Right hindlimb (tissue), 1 donor: ENCODE measurements at regions not wholly inside any gene's neighbourhood (a gene's known extent, or its start where the extent isn't known, plus 50 kb on each side); places are given as distances from the start of the nearest gene placed in this dataset.
"Not testable (repeated sequence)": the region's sequence is repeated elsewhere in the genome, so short reads cannot be mapped to it uniquely, and the experiment has no call there.

Experiments
- DNase-seq: peaks from one replicate; pipeline ENCODE4 v3.0.0-alpha.2; 2018

DNA sequence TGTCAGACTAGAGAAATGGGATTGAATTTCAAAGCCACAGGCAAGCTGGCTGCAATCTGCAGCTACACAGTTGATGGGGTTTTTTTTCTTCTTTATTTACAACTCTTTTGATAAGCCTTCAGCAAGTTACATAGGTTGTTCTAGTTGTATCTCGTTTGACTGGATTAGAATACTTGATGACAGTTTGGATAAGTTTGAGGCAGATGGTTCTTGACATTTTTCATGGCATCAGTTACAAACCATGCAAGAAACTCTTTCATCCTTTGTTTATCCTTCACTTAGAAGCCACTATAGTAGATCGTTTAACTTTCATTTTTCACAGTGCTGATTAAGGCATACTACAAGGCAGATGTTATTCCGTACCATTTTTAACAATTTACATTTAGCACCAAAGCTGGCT is 238.9 kb downstream of the TOX3 start:
- DNase-seq = no peak

DNA sequence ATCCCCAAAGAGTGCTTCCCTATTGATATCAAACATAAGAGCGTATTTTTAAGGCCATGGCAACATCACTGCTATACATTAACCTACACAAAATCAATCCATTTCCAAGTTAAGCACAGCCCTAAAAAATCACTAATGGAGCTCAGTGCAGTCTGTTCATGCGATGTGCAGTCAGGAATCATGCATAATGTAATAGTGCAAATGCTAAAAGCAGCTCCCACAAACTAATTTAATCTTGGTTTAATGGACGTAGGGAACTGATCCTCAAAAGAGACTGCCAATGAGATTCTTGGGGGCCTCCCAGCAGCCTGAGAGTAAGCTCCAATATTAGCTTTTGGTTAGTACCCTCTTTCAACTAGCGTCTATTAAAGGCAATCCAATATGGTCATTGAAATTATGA is 245.9 kb downstream of the TOX3 start:
- DNase-seq = no peak

DNA sequence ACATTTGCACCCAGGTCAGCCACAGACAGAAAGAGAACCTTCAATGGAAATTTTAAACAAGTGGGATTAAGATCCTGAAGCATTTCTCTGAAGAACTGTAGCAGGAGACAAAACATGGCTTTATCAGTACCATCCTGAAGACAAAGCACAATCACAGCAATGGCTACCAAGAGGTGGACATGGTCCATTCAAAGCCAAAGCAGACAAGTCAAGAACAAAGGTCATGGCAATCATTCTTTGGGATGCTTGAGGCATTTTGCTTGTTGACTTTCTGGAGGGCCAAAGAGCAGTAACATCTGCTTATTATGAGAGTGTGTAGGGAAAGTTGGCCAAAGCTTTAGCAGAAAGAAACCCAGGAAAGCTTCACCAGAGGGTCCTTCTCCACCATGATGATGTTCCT is 248.2 kb downstream of the TOX3 start:
- no peak for DNase-seq

DNA sequence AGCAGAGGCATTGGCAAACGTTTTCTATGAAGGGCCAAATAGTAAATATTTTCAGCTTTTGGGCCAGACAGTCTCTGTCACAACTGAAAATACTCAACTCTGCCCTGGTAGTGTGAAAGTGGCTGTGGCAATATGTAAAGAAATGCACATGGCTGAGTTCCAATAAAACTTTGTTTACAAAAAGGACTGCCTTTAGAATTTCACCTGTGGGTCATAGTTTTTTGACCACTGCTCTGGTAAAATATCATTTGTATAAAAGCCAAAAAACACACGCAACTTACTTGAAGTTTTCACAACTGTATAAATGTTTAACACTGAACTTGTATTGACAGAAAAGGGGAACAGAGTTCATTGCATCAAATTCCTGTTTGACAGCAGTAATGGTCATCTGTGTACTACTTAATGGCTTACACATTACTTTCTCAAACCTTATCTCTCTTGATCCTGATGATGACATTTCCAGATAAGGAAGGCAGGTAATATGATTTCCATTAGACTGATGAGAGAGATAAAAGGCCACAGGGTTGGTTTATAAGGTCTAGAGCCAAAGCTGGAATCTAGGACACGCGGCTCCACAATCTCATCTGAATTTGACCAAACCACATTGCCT is 250.1 kb downstream of the TOX3 start:
- DNase-seq = not testable (repeated sequence)

DNA sequence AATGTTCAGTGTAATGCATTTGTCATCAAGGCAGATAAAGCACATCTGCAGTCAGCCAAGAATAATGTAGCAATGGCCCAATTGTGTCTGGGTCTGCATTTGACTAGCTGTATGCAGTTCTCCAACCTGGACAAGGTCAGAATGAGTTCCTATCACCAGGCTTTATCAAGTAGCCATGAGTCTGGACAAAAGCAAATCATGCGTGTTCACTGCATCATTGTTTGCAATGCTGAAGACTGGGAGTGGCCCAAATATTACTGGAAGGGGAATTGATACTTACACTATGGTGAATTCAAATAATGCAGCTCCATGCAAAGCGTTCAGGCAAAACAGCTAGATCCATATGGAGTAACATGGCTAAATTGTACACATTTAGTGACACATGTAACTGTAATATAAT is 250.9 kb downstream of the TOX3 start:
- DNase-seq = no peak

DNA sequence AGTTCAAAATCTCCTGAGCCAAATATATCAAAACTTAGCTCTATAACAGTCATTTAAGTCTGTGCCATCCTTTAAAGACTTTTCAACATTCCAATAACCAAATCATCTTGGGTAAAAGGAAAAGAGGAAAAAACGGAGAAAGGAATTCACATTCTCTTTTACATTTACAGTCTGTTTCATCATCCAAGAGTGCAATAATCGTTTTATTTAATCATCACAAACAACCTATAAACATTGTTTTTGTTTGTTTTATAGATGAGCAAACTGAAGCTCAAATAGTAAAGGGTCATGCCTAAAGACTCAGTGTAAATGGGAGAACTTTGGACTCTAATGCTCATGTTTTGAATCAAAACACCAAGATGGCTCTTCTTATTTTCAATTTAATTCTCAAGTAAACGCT is 252.3 kb downstream of the TOX3 start:
- no peak for DNase-seq

DNA sequence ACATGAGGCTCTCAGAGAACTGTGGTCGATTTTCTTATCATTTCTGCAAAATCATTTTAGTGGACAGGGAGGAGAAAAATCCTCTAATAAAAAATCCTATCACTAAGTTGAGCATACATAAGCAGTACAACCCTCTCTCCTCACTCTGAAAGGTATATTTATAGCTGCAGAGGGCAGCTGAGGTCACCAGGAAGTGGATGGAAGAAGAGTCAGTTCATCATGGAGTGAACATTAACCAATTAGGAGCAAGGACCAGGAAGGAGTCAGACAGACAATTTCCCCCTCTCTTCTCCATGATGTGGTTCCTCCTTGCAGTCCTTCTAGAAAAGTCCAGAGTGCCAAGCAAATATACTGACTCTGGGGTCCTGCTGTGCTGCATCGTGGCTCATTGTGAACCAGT is 253.7 kb downstream of the TOX3 start:
- no peak for DNase-seq

DNA sequence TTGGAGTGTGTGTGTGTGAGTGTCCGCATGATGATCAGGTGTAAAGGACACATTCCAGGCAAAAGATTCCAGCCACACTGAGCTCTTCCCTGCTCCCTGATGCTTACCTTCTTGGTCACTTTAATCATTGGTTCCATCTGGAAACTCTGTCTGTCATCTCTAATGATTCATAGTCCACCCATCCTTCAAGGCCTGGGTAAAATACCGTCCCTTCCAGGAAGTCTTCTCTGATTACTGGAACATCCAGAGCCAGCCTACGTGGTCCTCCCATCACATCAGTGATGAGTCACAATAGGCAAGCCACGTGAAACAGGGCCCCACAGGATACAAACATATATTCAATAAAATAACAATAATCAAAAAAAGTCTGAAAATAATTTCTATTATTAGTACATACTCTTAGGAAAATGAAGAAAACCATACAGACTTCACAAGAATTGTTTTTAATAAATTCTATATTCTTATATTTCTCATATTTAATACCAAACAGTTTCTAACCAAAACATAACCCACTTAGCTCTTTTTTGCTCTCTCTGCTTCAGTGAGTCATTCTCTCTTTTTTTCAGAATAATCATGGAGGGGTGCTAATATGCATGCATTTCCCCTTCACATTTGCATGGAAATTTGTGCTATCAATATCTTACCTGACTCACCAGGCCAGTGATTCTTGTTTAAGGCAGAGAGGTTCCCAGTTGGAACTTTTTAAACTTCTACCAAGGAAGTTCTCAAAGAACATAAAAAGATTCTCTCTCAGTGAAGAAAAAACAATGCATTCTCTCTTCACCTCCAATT is 263.2 kb downstream of the TOX3 start:
- DNase-seq = no peak

DNA sequence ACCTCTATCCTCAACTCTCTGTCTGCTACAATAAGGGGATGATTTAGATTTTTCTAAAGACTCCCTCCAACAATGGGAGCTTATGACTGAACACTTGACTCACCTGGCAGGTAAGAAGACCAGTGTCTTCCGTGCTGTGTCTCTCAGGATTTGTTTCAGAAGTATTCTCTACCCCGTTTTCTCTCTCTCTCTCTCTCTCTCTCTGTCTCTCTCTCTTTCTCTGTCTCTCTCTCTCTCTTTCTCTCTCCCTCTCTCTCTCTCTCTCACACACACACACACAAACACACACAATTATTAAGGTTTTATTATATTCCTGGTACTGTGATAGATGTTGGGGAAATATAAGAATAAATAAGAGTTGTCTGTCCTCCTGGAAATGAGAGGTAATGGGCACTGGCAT is 263.9 kb downstream of the TOX3 start:
- DNase-seq = no peak

DNA sequence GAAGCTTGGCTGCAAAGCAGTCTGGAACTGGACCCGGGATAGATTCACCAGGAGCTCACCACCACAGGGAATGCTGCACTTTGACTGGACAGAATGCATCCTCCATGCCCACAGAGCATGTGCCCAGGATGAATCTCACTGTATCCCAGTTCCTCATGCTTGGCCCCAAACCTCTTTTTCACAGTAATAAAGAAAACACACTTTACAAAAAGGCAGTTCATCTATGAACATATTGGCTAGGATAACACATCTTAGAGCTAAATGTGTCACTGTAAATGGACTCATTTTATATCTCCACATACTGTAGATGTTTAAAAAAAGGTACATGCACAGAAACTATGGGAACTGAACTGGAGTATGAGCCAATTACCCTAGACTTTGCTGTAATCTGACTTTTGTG is 266.9 kb downstream of the TOX3 start:
- no peak for DNase-seq

DNA sequence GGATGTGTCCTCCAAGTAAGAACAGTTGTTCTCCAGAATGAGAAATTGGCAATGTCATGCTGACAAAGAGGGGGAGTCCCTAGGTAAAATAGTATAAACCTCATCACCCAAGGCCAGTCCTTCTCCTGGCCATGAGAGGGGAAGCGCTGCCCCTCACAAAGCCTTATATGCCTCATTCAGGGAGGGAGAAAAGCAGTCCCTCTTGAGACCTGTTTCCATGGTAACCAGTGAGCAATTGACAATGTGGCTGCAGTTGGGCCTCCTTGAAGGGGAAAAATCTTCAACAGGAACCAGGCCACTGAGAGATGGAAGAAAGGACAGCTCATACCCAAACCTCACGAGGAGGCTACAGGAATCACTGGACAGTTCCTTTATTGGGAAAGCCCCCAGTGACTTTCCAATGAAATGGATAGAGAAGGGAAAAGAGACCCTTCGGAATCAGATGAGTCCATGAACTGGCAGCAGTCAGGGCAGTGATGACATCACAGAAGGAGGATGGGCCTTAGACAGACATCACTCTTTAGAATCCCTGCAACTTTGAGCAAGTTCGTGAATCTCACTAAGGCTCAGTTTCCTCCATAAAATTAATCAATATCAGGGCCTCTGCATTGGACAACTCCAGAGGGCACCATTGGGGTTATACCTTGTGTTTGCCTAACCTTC is 275.7 kb downstream of the TOX3 start:
- no peak for DNase-seq

DNA sequence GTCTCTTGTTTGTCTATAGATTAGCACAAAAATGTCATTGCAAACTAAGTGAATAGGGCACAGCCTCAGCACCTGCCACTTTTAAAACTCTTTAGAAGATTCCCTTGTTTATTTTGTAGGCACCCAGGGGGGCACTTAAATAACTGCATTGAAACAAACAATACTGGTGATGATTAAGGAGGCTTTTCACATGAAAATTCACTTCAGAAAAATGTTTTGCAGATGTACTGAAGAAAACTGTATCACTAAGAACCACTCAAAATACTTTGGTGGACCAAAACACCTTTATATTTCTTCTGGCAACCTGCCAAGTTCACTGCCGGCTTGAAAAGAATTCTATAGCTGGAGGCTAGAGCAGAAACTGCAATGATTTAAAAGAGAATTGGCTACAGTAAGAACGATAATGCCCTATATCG is 281.5 kb downstream of the TOX3 start:
- DNase-seq = no peak

DNA sequence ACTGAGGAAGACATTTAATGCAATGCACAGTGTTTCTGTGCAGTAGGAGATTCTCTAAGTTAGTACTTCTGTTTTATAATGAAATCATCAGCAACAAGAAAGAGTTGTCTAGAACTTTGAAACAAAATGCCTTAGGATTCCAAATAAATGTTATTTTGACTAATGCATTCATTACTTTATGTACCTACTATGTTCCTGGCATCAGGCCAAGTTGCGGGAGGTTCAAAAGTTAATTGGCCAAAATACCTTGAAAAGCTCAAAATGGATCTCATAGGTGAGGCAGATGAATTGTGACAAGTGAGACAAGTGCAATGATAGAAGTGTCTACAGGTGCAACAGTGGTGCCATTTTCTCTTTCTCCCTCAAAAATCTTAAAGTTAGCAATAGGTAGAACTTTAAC is 289.4 kb downstream of the TOX3 start:
- no peak for DNase-seq

DNA sequence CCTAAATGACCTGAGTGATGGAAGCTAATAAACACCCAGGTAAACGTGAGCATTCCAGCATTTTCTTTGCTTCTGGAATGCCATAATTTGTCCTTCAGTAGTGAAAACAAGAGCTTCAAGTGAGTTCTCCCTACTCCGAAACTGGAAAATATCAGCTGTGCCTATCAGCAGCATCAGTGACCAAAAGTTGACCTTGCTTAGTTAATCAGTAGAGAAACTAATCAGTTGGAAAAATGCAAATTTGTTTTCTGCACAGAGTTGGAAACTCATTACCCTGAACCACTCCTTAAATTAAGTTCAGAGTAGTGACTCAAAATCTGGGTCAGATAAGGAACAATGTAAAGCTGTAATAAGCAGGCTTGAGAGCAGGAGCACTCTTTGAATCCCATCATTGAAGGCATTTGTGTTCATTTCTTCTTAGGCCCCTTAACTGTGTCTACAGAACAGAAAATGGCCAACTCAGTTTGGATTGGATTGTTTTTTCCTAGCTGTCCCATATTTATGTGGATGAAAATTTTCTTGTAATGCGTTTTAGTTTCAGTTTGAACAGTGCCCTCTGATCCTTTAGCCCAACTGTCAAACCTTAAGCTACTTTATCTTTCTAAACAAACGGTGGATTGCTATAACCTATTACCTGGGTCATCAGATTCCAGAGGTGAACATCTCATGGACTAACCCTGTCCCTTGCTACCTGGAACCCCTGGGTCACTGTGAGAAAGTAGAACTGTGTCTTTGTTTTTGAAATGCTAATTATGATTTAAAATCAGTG is 290.4 kb downstream of the TOX3 start:
- no peak for DNase-seq

DNA sequence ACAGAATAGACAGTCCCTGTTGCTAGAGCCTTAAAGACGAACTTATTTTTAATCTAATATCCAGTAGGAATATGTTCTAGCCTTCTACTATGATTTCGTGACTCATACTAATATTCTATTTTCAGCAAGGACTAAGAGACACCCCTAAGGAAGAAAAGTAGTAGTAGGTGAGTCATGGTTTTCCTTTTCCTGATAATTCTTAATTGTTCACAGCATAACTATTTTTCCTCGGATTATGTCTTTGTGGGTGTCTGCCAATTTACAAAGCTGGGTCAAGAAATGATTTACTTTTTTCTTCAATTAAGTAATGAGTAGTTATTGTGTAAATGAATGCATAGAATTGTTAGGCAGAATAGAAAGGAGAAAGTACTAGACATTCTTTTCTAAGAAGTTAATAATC is 292.2 kb downstream of the TOX3 start:
- no peak for DNase-seq

DNA sequence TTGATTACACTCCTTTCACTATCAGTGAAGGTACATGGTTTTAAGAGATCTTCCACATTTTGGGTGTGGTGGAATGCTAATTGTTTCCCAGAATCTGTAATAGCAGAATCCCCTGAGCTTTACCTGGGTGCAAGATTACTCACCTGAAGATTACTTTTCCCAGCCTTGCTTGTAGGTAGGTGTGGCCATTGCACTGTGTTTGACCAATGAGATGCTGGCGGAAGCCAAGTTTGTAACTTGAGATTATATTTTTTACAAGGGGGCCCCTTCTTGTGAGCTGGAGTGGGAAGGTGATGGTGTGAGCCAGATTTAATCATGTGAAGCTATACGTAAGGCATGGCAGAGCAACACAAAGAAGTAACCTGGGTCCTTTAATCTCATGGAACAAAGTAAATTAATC is 294.3 kb downstream of the TOX3 start:
- no peak for DNase-seq

DNA sequence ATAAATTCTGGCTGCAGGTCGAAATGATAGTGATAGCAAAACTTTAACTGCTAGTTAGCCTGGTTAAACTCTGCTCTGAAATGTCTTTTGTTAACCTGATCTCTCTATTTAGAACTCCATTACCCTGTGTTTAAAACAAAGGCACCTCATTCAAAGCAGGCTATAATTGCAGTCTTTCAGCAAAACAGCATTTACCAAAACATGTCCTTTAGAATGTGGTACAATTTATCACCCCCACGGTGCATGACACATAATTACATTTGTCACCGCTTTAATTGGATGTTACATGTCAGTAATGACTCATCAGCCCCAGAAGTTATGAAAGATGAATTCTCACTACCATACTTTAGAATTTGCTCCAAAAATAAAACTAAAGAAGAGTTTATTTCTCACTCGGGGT is 295.4 kb downstream of the TOX3 start:
- no peak for DNase-seq

DNA sequence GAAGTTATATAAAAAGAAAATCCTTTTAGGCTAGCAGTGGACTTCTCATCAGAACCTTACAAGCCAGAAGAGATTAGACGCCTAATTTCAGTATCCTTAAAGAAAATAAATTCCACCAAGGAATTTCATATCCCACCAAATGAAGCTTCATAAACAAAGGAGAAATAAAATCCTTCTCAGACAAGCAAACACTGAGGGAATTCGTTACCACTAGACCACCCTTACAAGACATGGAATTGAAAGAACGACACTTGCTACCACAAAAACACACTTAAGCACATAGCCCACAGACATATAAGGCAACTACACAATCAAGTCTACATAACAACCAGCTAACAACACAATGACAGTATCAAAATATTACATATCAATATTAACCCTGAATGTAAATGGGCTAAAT is 299.2 kb downstream of the TOX3 start:
- no peak for DNase-seq

DNA sequence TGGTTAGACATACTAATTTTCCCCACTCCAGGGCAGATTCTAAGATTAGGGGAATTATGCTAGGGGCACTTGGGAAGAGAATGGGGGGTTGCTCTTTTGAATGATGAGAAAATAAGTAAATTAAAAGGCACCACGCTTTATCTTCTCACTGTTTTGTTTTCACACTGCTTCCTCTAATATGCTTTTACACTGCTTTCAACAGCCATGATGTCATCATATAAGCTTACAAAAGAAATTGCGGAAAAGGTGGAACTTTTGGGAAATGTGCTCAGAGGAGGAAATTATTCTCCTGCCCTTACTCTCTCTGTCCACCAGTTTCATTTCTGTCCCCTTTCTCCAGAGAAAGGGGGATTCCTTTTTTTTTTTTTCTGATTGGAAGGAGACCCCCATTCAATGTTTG is 308.2 kb downstream of the TOX3 start:
- no peak for DNase-seq

DNA sequence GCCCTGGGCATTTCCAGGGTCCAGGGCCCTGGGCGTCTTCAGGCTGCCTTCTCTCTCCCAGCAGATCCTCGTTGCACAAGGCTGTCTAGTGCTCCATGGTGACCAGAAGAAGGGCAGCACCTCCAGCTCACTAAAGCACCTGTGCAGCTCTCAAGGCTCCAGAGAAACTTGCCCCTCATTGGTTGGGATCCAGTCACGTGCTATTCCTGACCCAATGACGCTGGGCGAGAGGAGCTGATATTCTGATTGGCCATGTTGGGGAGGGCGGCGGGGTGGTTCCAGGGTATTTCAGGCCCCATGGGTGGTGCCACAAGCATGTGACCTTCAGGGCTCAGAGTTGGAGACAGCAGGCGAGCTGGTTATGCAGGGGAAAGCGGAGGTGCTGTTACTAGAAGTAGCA is 309.1 kb downstream of the TOX3 start:
- DNase-seq = no peak

DNA sequence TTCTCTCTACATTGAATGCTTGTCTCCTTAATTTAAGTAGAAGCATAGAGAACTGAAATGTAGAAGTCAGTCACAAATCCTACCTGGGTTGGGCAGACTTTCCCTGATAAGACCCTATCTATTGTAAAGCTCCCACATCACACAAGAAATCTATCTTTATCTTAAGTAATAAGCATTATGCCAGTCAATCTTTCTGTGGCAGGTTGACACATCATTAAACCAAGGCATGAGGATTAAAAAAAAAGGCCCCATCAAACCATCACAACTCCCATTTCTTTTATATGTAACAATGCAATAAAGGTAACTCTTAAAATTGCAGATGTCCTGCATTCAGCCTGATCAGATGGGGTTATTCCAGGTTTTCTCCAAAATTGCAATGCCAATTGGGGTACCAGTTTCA is 311.8 kb downstream of the TOX3 start:
- DNase-seq = no peak

DNA sequence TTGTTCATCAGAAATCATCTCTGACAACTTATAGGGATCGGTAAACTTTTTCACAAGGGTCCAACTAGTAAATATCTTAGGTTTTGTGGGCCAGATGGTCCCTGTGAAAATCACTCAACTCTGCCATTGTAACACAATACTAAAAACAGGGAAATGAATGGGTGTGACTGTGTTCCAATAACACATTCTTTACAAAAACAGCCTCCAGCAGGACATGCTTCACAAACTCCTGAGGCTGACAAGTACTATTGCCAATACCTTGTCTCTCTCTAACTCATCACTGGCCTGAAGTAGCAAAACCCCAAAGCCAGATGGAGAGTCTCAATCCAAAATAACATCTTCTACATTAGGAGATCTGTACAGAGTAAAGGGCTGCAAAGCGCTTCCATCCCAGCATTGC is 312.3 kb downstream of the TOX3 start:
- no peak for DNase-seq

DNA sequence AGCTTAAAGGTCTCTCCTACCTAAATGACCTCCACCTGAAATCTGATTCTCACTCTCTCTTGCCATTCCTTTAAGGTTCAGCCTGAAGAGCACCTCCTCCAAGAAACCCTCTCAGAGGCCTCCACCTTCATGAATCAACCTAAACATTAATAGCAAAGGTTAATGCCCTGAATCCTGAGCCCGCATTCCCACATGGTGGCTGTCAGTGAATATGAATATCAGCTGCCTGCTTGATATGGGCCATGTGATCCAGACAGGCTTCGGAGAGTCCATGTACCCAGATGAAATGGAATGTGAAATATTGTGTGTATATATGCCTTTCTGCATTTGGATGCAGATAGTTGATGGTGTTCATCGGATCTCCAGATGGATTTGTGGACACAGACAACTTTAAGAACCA is 317.5 kb downstream of the TOX3 start:
- DNase-seq = no peak

DNA sequence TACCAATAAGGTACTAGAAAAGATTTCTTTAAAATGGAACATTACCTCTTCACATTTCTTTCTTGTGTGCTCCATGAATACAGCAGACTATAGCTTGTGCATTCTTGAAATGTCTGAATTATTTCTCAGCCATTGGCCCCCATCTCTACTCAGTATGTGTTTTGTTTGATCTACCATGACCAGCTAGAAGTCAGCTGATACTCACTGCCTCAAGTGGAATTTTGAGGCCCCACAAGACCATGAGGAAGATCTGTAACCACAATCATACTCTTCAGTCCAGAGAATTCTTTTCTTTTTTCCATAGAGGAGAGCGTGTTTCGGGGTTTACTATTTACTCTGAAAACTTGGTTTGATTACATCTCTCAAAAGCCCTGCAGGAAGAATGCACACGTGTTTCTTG is 319.1 kb downstream of the TOX3 start:
- DNase-seq = no peak
